Urothelium cell line (cell line): ENCODE measurements at regions not wholly inside any gene's neighbourhood (a gene's known extent, or its start where the extent isn't known, plus 50 kb on each side); places are given as distances from the start of the nearest gene placed in this dataset.
"Not testable (repeated sequence)": the region's sequence is repeated elsewhere in the genome, so short reads cannot be mapped to it uniquely, and the experiment has no call there.

Experiments used
- DNase-seq: peaks from one replicate; pipeline ENCODE4 v3.0.0; 2011; ENCODE audit warnings: low spot score, mixed read lengths
- FAIRE-seq: peaks from 2 replicates; lab custom pipeline; 2011; peaks lifted over from hg19 to GRCh38; lab: Jason Lieb, UNC

DNA sequence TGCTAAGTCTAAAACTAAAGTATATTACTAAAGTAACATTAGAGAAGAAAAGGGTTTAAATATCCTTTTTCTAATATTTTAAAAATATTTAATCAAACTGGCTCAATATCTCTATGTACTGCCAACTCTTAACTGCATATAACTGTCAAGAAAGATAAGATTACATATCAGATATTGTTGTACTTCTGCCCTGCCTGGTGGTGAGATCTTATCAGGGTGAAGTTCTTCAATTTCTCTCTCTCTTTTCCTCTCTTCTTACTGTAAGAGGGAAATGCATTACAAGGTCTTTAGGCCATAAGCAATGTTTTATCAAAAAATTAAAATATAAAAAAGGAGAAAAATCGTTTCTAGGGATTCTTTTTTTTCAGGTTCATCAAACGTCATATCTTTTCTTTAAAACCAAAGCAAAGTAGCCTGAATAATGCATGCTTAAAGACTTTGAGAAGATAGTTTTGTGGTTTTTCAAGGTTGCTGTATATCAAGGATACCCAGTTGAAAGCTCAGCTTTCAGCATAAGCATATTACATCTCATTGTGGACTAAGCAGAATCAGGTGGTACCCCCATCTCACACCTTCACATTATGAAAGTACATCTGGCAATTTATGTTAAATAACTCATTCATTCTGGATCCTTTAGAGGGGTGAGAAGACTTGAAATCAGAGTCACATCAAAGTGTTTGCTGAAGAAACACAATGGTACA lies 1625.7 kb upstream of the SLC10A2 start:
- FAIRE-seq, result no peak
- no peak for DNase-seq

DNA sequence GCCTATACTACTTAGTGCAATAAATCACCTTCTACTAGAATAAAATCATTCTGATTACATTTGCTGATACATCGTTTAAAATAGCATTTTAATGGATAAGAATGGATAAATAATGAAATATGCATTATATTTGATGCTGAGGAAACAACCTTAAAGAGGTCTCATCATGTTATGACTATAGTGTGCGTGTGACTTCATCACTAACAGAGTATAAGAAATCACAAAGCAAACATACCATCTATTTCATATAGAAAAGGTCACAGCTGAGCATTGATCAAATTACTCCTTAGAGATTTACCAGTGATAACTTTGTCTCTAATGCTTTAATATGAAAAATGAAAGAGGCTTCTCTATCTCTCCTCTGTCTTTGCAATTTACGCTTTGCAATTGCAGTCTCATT lies 1620.3 kb upstream of the SLC10A2 start:
- DNase-seq, result no peak
- no peak for FAIRE-seq

GRCh38 chr13:104683789-104684188 lies 1617.6 kb upstream of the SLC10A2 start:
- DNase-seq, result no peak
- FAIRE-seq, result no peak

- FAIRE-seq (no peak), DNase-seq (no peak)
Observed at GRCh38 chr13:104678161-104678560, 1611.9 kb upstream of the SLC10A2 start.

DNA sequence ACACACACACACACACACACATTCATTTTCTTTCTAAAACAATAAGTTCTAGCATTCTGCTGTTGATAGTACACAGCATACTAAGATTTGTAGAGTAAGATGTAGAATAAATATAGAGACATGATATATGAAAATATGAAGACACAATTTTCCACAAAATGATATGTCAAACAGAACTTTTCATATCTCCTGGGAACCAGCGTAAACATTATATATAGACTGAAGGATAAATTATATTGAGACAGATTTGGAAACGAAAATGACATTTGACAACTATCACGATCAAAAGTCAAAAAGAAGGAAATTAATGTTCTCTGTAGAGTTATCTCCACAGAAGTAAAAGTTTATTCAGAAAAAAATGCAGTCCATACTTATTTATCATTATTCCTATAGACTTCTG lies 1605.7 kb upstream of the SLC10A2 start:
- DNase-seq (no peak), FAIRE-seq (no peak)

DNA sequence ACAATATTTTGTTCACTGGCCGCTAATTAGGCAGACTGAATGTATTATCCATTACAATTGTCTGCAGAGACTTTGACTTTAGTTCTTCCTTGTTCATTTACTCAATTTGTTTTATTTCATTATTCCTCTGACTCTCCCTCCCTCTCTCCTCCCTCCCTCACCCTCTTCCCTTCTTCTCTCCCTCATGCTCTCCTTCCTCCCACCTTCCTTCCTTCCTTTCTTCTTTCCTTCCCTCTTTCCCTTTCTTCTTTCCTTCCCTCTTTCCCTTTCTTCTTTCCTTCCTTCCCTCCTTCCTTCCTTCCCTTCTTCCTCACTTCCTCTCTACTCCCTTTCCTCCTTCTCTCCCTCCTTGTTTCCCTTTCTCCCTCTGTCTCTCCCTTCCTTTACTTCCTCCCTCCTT lies 1591.0 kb upstream of the SLC10A2 start:
- FAIRE-seq, result no peak

DNA sequence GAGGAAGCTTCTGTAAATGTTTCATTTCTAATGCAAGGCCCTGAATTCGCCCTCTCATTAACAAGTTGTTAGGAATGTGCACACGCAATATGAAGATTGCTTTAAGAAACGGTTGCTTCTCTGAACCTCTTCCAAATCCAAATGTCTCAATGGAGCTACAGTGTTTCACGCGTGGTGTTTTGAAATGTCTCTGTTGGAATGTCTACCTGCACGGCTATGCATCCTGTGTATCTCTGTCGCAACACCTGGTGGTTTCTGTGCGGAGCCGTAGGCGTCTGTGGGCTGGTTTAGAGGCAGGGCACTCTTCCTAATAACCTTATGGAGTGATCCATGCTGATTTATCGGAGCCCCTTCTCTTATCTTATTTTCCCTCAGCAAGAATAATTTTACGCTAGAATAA lies 1584.2 kb upstream of the SLC10A2 start:
- FAIRE-seq, result no peak
- DNase-seq, result no peak

More for the DNA sequence above, 1591.0 kb upstream of the SLC10A2 start:
- no peak for DNase-seq

DNA sequence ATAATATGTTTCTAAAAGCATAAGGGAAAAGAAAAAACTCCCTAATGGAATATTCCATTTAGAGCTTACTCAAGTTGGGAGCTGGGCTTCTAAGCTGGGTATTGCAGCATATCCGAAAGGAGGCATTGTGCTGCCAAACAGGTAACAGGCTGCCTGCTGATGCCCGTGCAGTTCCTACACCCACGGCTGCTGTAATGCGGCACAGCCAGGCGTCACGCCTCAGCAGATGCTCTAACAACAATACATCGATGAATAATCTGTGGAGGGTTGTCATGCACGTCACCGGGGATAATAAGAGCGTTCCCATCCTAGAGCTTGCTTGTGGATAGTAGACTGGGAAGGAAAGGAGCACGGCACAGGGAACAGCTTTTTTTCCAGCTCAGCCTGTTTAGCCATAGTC lies 1582.1 kb upstream of the SLC10A2 start:
- DNase-seq (no peak), FAIRE-seq (no peak)

- FAIRE-seq, result no peak
- no peak for DNase-seq
Observed at GRCh38 chr13:104645786-104646185, 1579.6 kb upstream of the SLC10A2 start.

GRCh38 chr13:104641309-104641708 lies 1575.1 kb upstream of the SLC10A2 start:
- FAIRE-seq (no peak), DNase-seq (no peak)

DNA sequence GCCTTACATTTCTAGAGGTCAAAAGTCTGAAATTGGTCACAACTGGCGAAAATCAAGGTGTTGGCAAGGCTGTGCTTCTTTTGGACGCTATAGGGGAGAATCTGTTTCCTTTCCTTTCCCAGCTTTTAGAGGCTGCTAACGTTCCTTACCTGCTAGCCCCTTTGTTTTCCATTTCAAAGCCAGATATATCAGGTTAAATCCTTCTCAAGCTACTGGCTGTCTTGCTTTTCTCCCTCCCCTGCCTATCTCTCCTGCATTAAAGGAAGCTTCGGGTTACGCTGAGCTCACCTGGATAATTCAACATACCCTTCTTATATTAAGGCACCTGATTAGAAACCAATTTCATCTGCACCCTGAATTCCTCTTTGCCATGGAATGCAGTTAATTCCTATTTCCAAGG lies 1569.7 kb upstream of the SLC10A2 start:
- DNase-seq, result no peak
- no peak for FAIRE-seq

GRCh38 chr13:104634016-104634415 lies 1567.8 kb upstream of the SLC10A2 start:
- DNase-seq, result no peak
- FAIRE-seq, result no peak

DNA sequence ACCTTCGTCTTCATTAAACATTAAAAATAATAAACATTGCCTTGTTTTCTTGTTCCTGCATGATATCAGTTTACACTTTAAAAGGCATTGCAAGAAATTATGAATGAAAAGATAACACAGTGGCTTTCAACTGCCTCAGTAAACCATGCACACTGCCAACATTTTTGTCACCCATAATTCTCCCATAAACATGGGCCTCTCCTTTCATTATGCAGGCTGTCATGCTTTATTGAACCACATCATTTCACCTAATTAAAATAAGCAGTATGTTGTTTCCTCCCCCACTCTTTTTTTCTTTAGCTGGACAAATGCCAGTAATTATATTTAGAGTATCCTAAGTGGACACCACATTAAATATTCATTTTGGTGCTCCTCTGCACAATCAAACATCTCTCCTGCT lies 1566.5 kb upstream of the SLC10A2 start:
- FAIRE-seq, result no peak

GRCh38 chr13:104625201-104625600 lies 1559.0 kb upstream of the SLC10A2 start:
- DNase-seq (no peak), FAIRE-seq (no peak)

More for the DNA sequence above, 1566.5 kb upstream of the SLC10A2 start:
- no peak for DNase-seq

DNA sequence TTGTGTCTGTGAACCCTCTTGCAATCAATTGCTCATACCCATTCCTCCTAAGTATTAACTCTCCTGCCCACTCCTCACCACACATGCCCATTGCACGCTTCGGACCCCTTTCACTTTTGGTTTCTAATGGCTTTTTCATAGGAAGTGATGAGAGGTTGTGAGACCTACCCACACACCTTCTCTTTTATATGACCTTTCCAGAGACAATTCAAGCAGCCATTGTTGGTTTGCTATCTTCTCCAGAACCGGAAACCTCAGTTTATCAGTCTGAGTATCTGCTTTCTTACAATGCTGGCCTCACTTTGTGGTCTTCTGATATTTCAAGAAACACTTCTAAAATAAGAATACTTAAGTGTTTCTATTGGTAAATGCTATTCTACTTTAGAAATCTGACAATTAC lies 1550.8 kb upstream of the SLC10A2 start:
- no peak for DNase-seq
- no peak for FAIRE-seq

- DNase-seq (no peak), FAIRE-seq (no peak)
Observed at GRCh38 chr13:104614361-104615145, 1548.3 kb upstream of the SLC10A2 start.

- DNase-seq, result no peak
- no peak for FAIRE-seq
Observed at GRCh38 chr13:104608331-104608730, 1542.1 kb upstream of the SLC10A2 start.

DNA sequence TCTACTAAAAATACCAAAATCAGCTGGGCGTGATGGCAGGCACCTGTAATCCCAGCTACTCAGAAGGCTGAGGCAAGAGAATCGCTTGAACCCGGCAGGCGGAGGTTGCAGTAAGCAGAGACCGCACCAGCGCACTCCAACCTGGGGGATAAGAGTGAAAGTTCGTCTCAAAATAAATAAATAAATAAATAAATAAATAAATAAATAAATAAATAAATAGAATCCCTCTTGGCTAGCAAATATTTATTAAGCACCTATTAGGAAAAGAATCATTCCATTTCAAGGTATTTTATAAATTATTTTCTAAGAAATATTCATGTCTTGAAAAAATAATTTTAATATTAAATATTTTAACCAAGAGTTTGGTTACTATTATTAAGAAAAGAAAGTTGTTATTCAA lies 1539.2 kb upstream of the SLC10A2 start:
- DNase-seq, FAIRE-seq: not testable (repeated sequence)

- FAIRE-seq, result no peak
- no peak for DNase-seq
Observed at GRCh38 chr13:104597546-104598180, 1531.4 kb upstream of the SLC10A2 start.

GRCh38 chr13:104595511-104595910 lies 1529.3 kb upstream of the SLC10A2 start:
- DNase-seq (no peak), FAIRE-seq (no peak)

- DNase-seq, result no peak
- no peak for FAIRE-seq
Observed at GRCh38 chr13:104594806-104595205, 1528.6 kb upstream of the SLC10A2 start.

GRCh38 chr13:104593693-104594092 lies 1527.5 kb upstream of the SLC10A2 start:
- no peak for DNase-seq
- FAIRE-seq, result no peak
